ENCODE measurements at regions not wholly inside any gene's neighbourhood (a gene's known extent, or its start where the extent isn't known, plus 50 kb on each side); places are given as distances from the start of the nearest gene placed in this dataset.

GRCh38 chr4:132759199-132759780, 389.8 kb upstream of the PCDH10 start:
- TF ChIP-seq REST (IDR thresholded peaks at IDR 0.05; ENCODE audit: borderline replicate concordance) = no peak
- no peak for TF ChIP-seq CTCF (IDR thresholded peaks at IDR 0.05; ENCODE audit: poor library complexity, severe bottlenecking)
- TF ChIP-seq MXI1 (conservative IDR thresholded peaks at IDR 0.05; ENCODE audit: poor library complexity, severe bottlenecking) = no peak
- no peak for TF ChIP-seq TAF1 (IDR thresholded peaks at IDR 0.05; ENCODE audit: low read depth)
- no peak for TF ChIP-seq RAD21 (conservative IDR thresholded peaks at IDR 0.05)
- peak; percentile 68 for TF ChIP-seq POLR2AphosphoS5 (IDR thresholded peaks at IDR 0.05)
- TF ChIP-seq EZH2 (IDR thresholded peaks at IDR 0.05; ENCODE audit: borderline replicate concordance, insufficient read depth, low read length, poor library complexity, severe bottlenecking) = no peak
- peak; percentile 68 for TF ChIP-seq EP300 (conservative IDR thresholded peaks at IDR 0.05; ENCODE audit: poor library complexity, severe bottlenecking)
